ENCODE measurements at regions not wholly inside any gene's neighbourhood (a gene's known extent, or its start where the extent isn't known, plus 50 kb on each side); places are given as distances from the start of the nearest gene placed in this dataset.

DNA sequence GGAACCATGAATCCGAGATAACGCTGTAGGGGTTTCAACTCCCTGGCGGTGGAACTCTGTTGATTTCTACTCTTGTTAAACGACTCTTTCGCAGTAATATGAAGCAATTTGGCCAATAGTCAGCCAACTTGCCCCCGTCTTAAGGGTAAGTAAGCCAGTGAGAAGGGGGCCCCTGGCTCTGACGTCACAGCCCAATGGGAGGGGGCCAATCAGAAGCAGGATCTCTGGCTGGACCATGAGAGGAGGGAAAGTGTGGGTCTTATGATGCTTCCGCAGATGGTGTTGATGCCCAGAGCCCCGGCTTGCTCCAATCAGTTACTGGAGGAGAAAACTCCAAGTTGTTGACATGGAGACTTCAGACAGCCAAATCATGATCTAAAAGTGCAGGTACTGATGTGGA lies 242.4 kb downstream of the BMP7 start:
- TF ChIP-seq BCL3 (IDR thresholded peaks at IDR 0.05; ENCODE audit: borderline replicate concordance, insufficient read depth, low read depth, low read length, poor library complexity, severe bottlenecking) (no peak), ZBTB33 (IDR thresholded peaks at IDR 0.05) (no peak), CTCF (IDR thresholded peaks at IDR 0.05 in 2 of 3, conservative IDR thresholded peaks at IDR 0.05 in 1 of 3; ENCODE audit: control insufficient read depth in 2 of 3, extremely low read depth in 1 of 3, insufficient read depth in 1 of 3, low read depth in 3 of 3, low read length in 3 of 3) (no peak), JUND (IDR thresholded peaks at IDR 0.05; ENCODE audit: low read depth, low read length) (no peak), MAX (IDR thresholded peaks at IDR 0.05; ENCODE audit: low read depth, low read length) (no peak), ESRRA (IDR thresholded peaks at IDR 0.05; ENCODE audit: low read length) (no peak)
